PC-3 (cell line): ENCODE measurements at regions not wholly inside any gene's neighbourhood (a gene's known extent, or its start where the extent isn't known, plus 50 kb on each side); places are given as distances from the start of the nearest gene placed in this dataset.

Experiments
- ATAC-seq: fragments of 200-7000 bp; cut with Tn5 transposase; 2 replicates; pipeline ENCODE4 v1.9.1; 2020; ENCODE audit warnings: mild to moderate bottlenecking, moderate library complexity
- BruUV-seq: library from RNA; stranded (reverse); fragments of 400-500 nt; replicated peaks from 2 replicates; lab custom pipeline; 2021; lab: Mats Ljungman, UMichigan
- CTCF ChIA-PET: fragments of 300-600 bp; sonication (Branson Sonifier 250); formaldehyde crosslinking; loops from one replicate; lab custom pipeline; 2022; ENCODE audit warnings: antibody characterized with exemption; lab: Charles Lee
- POLR2A ChIA-PET: fragments of 300-600 bp; sonication (Branson Sonifier 250); formaldehyde crosslinking; loops from one replicate; lab custom pipeline; 2022; ENCODE audit warnings: antibody characterized with exemption; ENCODE audit not compliant: unreplicated experiment; lab: Charles Lee
- DNase-seq: peaks from one replicate; pipeline ENCODE4 v3.0.0-alpha.2; 2015
- H2AFZ ChIP-seq: fragments of 300-600 bp; sonication (generic); 2 replicates; pipeline ENCODE4 v1.6.0; 2016; ENCODE audit warnings: antibody characterized with exemption, low read length
- H3F3A ChIP-seq: fragments of 300-600 bp; sonication (generic); one replicate; pipeline ENCODE4 v1.6.0; 2017; ENCODE audit warnings: antibody characterized with exemption, low read length, control low read depth, mild to moderate bottlenecking; ENCODE audit not compliant: unreplicated experiment
- H3K27ac ChIP-seq: fragments of 300-600 bp; sonication (generic); 2 replicates; pipeline ENCODE4 v1.5.1; 2016; ENCODE audit warnings: mild to moderate bottlenecking, low read length
- H3K27me3 ChIP-seq: fragments of 300-600 bp; sonication (generic); 2 replicates; pipeline ENCODE4 v1.6.1; 2016; ENCODE audit warnings: low read length, mixed read lengths
- H3K36me3 ChIP-seq: fragments of 300-600 bp; sonication (generic); 2 replicates; pipeline ENCODE4 v1.6.1; 2016; ENCODE audit warnings: low read depth, mixed run types, low read length, mixed read lengths
- H3K4me1 ChIP-seq: fragments of 300-600 bp; sonication (generic); 2 replicates; pipeline ENCODE4 v1.5.1; 2016; ENCODE audit warnings: low read length; ENCODE audit not compliant: insufficient read depth
- H3K4me2 ChIP-seq: fragments of 300-600 bp; sonication (generic); 2 replicates; pipeline ENCODE4 v1.6.0; 2016; ENCODE audit warnings: low read length
- H3K4me3 ChIP-seq: fragments of 300-600 bp; sonication (generic); 2 replicates; pipeline ENCODE4 v1.5.1; 2016; ENCODE audit warnings: mild to moderate bottlenecking, low read length, mixed read lengths
- H3K79me2 ChIP-seq: fragments of 300-600 bp; sonication (generic); 2 replicates; pipeline ENCODE4 v1.6.1; 2017; ENCODE audit warnings: low read length, mixed read lengths
- H3K9ac ChIP-seq: fragments of 300-600 bp; sonication (generic); 2 replicates; pipeline ENCODE4 v1.6.0; 2016; ENCODE audit warnings: mild to moderate bottlenecking, low read length
- H3K9me2 ChIP-seq: fragments of 300-600 bp; sonication (generic); replicated peaks from 2 replicates; pipeline ENCODE4 v1.6.1; 2016; ENCODE audit warnings: mixed run types, low read length, mixed read lengths
- H3K9me3 ChIP-seq: fragments of 300-600 bp; sonication (generic); 2 replicates; pipeline ENCODE4 v1.6.1; 2016; ENCODE audit warnings: low read length, mixed read lengths
- H4K20me1 ChIP-seq: fragments of 300-600 bp; sonication (generic); 2 replicates; pipeline ENCODE4 v1.6.1; 2016; ENCODE audit warnings: low read length, mixed read lengths
- EZH2 ChIP-seq: fragments of 300-600 bp; sonication (generic); IDR thresholded peaks from one replicate; pipeline ENCODE4 v1.6.1; 2017; ENCODE audit warnings: antibody characterized with exemption, mild to moderate bottlenecking, low read length; ENCODE audit not compliant: unreplicated experiment
- EZH2phosphoT487 ChIP-seq: fragments of 300-600 bp; sonication (generic); IDR thresholded peaks from 2 replicates; pipeline ENCODE4 v1.6.1; 2018; ENCODE audit warnings: mild to moderate bottlenecking, antibody characterized with exemption, low read length, borderline replicate concordance
- intact Hi-C: fragments of 100-400 bp; cut with micrococcal nuclease; formaldehyde crosslinking; loops from 2 replicates; pipeline ENCODE4 v1.9.0; 2023
- TF ChIP-seq, protein P1 (sequence below): fragments of 300-600 bp; sonication (generic); conservative IDR thresholded peaks from 2 replicates; pipeline ENCODE4 v1.5.1; 2017; ENCODE audit warnings: antibody characterized with exemption, low read depth, mild to moderate bottlenecking, low read length

DNA sequence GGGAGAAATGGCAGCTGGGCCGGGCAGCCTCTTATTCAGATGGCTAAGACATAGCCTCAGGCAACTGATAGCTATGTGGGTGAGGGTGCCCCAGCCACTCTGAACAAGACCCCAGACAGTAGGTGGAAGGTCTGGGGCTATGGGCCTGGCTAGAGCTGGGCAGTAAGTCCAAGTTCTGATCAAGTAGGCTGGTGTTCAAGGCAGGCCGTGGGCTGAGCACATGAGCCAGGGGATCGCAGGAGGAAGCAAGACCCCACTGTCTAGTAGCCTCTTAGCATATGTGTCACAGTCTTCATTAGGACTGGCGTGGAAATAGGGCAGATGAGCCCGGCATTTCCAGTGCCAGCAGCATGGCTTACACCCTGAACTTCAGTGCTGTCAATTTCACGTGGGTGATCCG lies 192.1 kb downstream of the ADAMTS15 start:
- Histone ChIP-seq H3K9ac (no peak overlapping the region), H3K36me3 (no peaks in the 10 kb centered on the region), H3K79me2 (0 out of 2 replicates have a peak, but pooled peaks cover 7% of the 10 kb centered on the region), H2AFZ (no peak overlapping the region), H3K4me1 (peaks cover 32% of the 10 kb centered on the region), H3K27ac (no peak overlapping the region), H3F3A (peaks cover 10% of the 10 kb centered on the region), H4K20me1 (no peaks in the 10 kb centered on the region), H3K9me3 (no peaks in the 10 kb centered on the region), H3K9me2 (no peaks in the 10 kb centered on the region), H3K27me3 (no peaks in the 10 kb centered on the region), H3K4me2 (no peak overlapping the region), H3K4me3 (no peak overlapping the region)
- ATAC-seq (no peak), DNase-seq (no peak)
- TF ChIP-seq EZH2phosphoT487 (no peak), EZH2 (no peak)
- TF ChIP-seq, protein P1, sequence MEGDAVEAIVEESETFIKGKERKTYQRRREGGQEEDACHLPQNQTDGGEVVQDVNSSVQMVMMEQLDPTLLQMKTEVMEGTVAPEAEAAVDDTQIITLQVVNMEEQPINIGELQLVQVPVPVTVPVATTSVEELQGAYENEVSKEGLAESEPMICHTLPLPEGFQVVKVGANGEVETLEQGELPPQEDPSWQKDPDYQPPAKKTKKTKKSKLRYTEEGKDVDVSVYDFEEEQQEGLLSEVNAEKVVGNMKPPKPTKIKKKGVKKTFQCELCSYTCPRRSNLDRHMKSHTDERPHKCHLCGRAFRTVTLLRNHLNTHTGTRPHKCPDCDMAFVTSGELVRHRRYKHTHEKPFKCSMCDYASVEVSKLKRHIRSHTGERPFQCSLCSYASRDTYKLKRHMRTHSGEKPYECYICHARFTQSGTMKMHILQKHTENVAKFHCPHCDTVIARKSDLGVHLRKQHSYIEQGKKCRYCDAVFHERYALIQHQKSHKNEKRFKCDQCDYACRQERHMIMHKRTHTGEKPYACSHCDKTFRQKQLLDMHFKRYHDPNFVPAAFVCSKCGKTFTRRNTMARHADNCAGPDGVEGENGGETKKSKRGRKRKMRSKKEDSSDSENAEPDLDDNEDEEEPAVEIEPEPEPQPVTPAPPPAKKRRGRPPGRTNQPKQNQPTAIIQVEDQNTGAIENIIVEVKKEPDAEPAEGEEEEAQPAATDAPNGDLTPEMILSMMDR = no peak
- intact Hi-C loops = no loop called here
- ChIA-PET POLR2A (no interaction called here), CTCF (no interaction called here)
- BruUV-seq = no TSS peak

DNA sequence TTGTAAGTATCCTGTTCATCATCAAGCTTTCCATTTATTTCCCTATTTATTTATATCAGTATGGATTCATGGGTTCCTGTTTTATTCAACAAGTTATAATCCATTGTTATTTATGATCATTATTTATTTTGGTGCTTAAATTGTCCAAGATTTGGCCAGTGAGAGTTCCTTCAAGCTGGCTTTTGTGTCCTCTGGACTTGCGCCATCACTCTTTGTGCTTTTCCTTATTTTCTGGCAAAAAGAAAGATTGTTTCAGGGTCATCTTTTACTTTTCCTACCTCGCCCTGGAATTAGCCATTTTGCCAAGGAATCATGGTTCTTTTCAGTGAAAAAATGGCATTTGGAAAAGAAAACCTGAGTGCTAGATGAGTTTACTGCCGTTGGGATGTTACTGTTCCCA lies 193.4 kb downstream of the ADAMTS15 start:
- POLR2A ChIA-PET = interaction anchor here (0.6 kb wide), 1 partner anchor 728 kb away, joined by 3 read pairs; no protein-coding TSS in a partner anchor

DNA sequence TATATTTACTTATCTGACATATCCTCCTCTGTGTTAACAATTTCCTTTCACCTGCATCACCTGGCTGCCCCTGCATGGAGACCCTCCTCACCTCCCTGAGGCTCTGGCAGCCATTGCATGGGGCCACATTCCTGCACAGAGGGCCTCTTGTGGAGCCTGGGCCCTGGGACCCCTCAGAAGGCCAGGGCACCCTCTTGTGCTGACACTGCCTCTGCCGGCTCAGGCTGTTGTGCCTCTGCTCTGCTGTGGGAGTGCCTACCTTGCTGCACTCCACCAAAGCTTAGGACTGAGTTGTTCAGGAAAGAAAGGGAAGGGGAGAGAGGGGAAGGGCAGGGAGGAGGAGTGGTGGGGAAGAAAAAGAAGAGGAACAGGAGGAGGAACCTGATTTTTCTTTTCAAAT lies 194.5 kb downstream of the ADAMTS15 start:
- intact Hi-C loops = no loop called here
- no peak overlapping the region for H3K9ac ChIP-seq
- POLR2A ChIA-PET = no interaction called here
- H3K4me3 ChIP-seq = no peak overlapping the region
- no peaks in the 10 kb centered on the region for H4K20me1 ChIP-seq
- H3F3A ChIP-seq = no peaks in the 10 kb centered on the region
- no TSS peak for BruUV-seq
- H3K4me1 ChIP-seq = peaks cover 22% of the 10 kb centered on the region
- TF ChIP-seq, protein P1 = no peak
- no peak for TF ChIP-seq EZH2phosphoT487
- TF ChIP-seq EZH2 = no peak
- 0 out of 2 replicates have a peak, but pooled peaks cover 7% of the 10 kb centered on the region for H3K79me2 ChIP-seq
- CTCF ChIA-PET = no interaction called here
- H3K27ac ChIP-seq = no peak overlapping the region
- no peak overlapping the region for H2AFZ ChIP-seq
- H3K27me3 ChIP-seq = no peaks in the 10 kb centered on the region
- no peaks in the 10 kb centered on the region for H3K9me2 ChIP-seq
- no peak for ATAC-seq
- no peak overlapping the region for H3K4me2 ChIP-seq
- DNase-seq = no peak
- no peaks in the 10 kb centered on the region for H3K9me3 ChIP-seq
- H3K36me3 ChIP-seq = no peaks in the 10 kb centered on the region

More for the DNA sequence above, 193.4 kb downstream of the ADAMTS15 start:
- no peaks in the 10 kb centered on the region for H3K9me3 ChIP-seq
- H3K4me2 ChIP-seq = no peak overlapping the region
- H3K4me1 ChIP-seq = peaks cover 29% of the 10 kb centered on the region
- H2AFZ ChIP-seq = no peak overlapping the region
- H3K27me3 ChIP-seq = no peaks in the 10 kb centered on the region
- DNase-seq (no peak), ATAC-seq (no peak)
- no peaks in the 10 kb centered on the region for H3F3A ChIP-seq
- no peaks in the 10 kb centered on the region for H4K20me1 ChIP-seq
- CTCF ChIA-PET = no interaction called here
- no peak overlapping the region for H3K4me3 ChIP-seq
- intact Hi-C loops = no loop called here
- 0 out of 2 replicates have a peak, but pooled peaks cover 7% of the 10 kb centered on the region for H3K79me2 ChIP-seq
- BruUV-seq = no TSS peak
- no peak overlapping the region for H3K27ac ChIP-seq
- no peak for TF ChIP-seq EZH2phosphoT487
- H3K36me3 ChIP-seq = no peaks in the 10 kb centered on the region
- no peak overlapping the region for H3K9ac ChIP-seq
- no peaks in the 10 kb centered on the region for H3K9me2 ChIP-seq
